Fibroblast of villous mesenchyme (primary cell): ENCODE measurements at regions not wholly inside any gene's neighbourhood (a gene's known extent, or its start where the extent isn't known, plus 50 kb on each side); places are given as distances from the start of the nearest gene placed in this dataset.
"Not testable (repeated sequence)": the region's sequence is repeated elsewhere in the genome, so short reads cannot be mapped to it uniquely, and the experiment has no call there.

ENCODE experiments used
- DNase-seq: peaks from one replicate; pipeline ENCODE4 v3.0.0-alpha.2; 2010; ENCODE audit warnings: low read depth
- H3K4me3 ChIP-seq: 2 replicates; pipeline ENCODE4 v1.5.1; 2011; ENCODE audit warnings: low read depth, mild to moderate bottlenecking, low read length
- CTCF ChIP-seq: IDR thresholded peaks from 2 replicates; pipeline ENCODE4 v1.5.1; 2012; ENCODE audit warnings: low read depth, mild to moderate bottlenecking, low read length; ENCODE audit not compliant: insufficient read depth

DNA sequence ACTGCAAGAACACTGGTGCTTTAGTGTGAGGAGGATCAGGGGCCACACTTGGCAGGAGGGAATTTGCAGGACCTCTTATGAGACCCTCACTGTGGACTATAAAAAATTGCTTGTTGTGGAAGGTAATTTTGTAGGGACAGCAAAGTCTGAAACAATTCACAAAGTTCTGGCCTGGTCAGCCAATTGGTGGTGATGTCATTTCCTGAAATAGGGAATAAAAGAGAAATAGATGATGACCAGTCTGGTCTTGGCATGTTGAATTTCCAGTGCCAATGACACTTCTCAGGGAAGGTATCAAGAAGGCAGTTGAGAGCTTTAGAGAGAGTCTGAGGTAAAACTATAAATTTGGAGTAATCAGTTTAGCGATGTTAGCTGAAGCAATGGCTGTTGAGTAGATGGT is 129.3 kb upstream of the LMNTD1 start:
- no peak for DNase-seq
- TF ChIP-seq CTCF, result no peak

DNA sequence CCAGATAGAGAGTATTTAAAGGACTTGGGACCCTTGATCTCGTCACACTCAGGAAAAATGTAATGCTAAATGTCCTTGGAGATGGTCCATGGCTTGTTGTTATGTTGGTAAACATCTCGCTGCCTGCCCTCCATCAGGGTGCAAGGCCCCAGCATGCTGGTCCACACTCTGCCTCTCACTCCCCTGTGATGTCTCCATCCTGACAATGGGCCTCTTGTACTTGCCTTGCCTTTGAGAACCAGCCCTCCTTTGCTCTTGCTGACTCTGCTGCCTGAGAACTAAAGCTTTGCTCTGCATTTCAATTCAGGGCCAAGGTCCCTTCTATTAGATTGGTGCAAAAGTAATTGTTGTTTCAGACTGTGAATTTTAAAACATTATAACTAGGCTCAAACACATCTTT is 131.0 kb upstream of the LMNTD1 start:
- no peak for TF ChIP-seq CTCF
- H3K4me3 ChIP-seq, result no peak overlapping the region
- DNase-seq, result no peak

More for the DNA sequence above, 129.3 kb upstream of the LMNTD1 start:
- H3K4me3 ChIP-seq, result no peak overlapping the region

DNA sequence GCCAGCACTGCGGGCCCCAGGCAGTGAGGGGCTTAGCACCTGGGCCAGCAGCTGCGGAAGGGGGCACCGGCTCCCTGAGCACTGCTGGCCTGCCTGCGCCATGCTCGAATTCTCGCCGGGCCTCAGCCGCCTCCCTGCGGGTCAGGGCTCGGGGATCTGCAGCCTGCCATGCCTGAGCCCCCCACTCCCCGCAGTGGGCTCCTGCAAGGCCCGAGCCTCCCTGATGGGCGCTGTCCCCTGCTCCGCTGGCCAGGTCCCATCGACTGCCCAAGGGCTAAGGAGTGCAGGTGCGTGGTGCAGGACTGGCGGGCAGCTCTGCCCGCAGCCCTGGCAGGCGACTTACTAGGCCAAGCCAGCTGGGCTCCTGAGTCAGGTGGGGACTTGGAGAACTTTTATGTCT is 133.3 kb upstream of the LMNTD1 start:
- no peak overlapping the region for H3K4me3 ChIP-seq
- no peak for TF ChIP-seq CTCF
- DNase-seq, result no peak

- TF ChIP-seq CTCF, result no peak
- H3K4me3 ChIP-seq, result no peak overlapping the region
- no peak for DNase-seq
Observed at GRCh38 chr12:25687226-25687625, 134.1 kb upstream of the LMNTD1 start.

GRCh38 chr12:25688851-25689250 is 135.8 kb upstream of the LMNTD1 start:
- not testable (repeated sequence) for H3K4me3 ChIP-seq, DNase-seq

GRCh38 chr12:25689996-25690501 is 137.0 kb upstream of the LMNTD1 start:
- H3K4me3 ChIP-seq, result no peak overlapping the region
- DNase-seq, result no peak
- TF ChIP-seq CTCF, result no peak

- no peak for TF ChIP-seq CTCF
- DNase-seq, result no peak
- no peak overlapping the region for H3K4me3 ChIP-seq
Observed at GRCh38 chr12:25690996-25691864, 138.1 kb upstream of the LMNTD1 start.
